ENCODE measurements at regions not wholly inside any gene's neighbourhood (a gene's known extent, or its start where the extent isn't known, plus 50 kb on each side); places are given as distances from the start of the nearest gene placed in this dataset.

DNA sequence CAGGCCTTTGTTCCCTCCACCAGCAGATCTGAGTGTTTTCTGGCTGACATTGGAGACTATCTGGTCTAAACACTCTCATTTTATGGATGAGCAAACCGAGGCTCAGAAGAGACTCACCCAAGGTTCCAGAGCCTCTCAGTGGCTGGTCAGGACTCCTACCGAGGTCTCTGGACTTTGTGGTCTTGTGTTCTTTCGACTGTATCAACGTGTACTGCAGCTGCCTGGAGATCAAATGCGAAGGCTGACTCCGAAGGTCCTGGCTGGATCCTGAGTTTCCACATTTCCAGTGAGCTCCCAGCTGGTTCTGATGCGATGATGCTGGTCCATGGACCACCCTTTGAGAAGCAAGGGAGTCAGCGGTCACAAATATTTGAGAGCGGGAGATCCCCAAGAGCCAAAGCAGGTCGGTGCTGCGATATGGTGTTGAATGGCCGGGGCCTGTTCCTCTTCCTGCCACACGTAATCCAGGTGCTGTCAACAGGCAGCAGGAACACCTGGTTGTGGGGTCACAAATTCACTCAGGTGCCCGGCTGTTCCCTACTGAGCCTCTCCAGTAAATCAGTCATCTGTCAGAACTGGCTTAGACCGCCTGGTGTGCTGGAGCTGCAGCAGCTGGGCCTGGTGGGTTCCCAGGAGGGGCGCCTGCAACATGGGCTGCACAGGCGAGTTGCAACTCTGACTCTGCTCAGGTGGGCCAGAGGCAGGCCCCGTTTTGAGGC lies 94.8 kb upstream of the USP24 start:
- TF ChIP-seq ZNF274 (IDR thresholded peaks at IDR 0.05; ENCODE audit: low read depth, low read length) (no peak), SUZ12 (IDR thresholded peaks at IDR 0.05; ENCODE audit: extremely low read depth, insufficient read depth, insufficient read length) (no peak)

All from NT2/D1 (cell line).